ENCODE measurements at regions not wholly inside any gene's neighbourhood (a gene's known extent, or its start where the extent isn't known, plus 50 kb on each side); places are given as distances from the start of the nearest gene placed in this dataset.

DNA sequence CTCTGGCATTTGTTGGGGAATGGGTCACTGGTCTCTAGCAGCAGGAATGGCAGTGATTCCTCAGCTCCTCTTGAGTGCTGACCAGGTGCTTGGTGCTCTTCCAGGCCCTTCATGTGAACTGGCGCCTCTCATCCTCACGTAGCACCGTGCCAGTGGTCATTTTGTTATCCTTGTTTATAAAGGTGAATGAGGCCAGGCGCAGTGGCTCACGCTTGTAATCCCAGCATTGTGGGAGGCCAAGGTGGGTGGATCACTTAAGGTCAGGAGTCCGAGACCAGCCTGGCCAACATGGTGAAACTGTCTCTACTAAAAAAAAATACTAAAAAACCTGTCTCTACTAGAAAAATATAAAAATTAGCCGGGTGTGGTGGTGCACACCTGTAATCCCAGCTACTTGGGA lies 301.3 kb downstream of the QKI start:
- TF ChIP-seq, protein P1, sequence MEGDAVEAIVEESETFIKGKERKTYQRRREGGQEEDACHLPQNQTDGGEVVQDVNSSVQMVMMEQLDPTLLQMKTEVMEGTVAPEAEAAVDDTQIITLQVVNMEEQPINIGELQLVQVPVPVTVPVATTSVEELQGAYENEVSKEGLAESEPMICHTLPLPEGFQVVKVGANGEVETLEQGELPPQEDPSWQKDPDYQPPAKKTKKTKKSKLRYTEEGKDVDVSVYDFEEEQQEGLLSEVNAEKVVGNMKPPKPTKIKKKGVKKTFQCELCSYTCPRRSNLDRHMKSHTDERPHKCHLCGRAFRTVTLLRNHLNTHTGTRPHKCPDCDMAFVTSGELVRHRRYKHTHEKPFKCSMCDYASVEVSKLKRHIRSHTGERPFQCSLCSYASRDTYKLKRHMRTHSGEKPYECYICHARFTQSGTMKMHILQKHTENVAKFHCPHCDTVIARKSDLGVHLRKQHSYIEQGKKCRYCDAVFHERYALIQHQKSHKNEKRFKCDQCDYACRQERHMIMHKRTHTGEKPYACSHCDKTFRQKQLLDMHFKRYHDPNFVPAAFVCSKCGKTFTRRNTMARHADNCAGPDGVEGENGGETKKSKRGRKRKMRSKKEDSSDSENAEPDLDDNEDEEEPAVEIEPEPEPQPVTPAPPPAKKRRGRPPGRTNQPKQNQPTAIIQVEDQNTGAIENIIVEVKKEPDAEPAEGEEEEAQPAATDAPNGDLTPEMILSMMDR (IDR thresholded peaks at IDR 0.05): no peak
- no peak for TF ChIP-seq POLR2AphosphoS5 (IDR thresholded peaks at IDR 0.05)
